Stomach (tissue), 8 donors: ENCODE measurements at regions not wholly inside any gene's neighbourhood (a gene's known extent, or its start where the extent isn't known, plus 50 kb on each side); places are given as distances from the start of the nearest gene placed in this dataset.
"Not testable (repeated sequence)": the region's sequence is repeated elsewhere in the genome, so short reads cannot be mapped to it uniquely, and the experiment has no call there.

Experiments
- DNase-seq, 2 donors: peaks; one replicate each; pipeline versions ENCODE4 v3.0.0 to v3.0.0-alpha.2; 2013 to 2019
- H3K27ac ChIP-seq, 5 donors: fragments of 200-600 bp in 4 of 5; sonication (generic) in 4 of 5; one replicate each; pipeline ENCODE4 v1.5.1; 2013 to 2019; ENCODE audit warnings: mild to moderate bottlenecking in 1 of 5, moderate library complexity in 1 of 5
- H3K27me3 ChIP-seq, 3 donors: fragments of 200-600 bp; sonication (generic); one replicate each; pipeline ENCODE4 v1.5.1; 2017 to 2019; ENCODE audit warnings: mixed run types in 1 of 3
- H3K36me3 ChIP-seq, 4 donors: fragments of 200-600 bp; sonication (generic); 1 replicate in 3 of 4; 2 replicates in 1 of 4; pipeline ENCODE4 v1.5.1; 2016 to 2019
- H3K4me1 ChIP-seq, 4 donors: fragments of 200-600 bp; sonication (generic); one replicate each; pipeline ENCODE4 v1.5.1; 2016 to 2019
- H3K4me3 ChIP-seq, 4 donors: fragments of 200-600 bp; sonication (generic) in 3 of 4; one replicate each; pipeline ENCODE4 v1.5.1; 2016 to 2019; ENCODE audit warnings: mild to moderate bottlenecking in 1 of 4
- H3K9me3 ChIP-seq, 4 donors: fragments of 200-600 bp; sonication (generic); one replicate each; pipeline ENCODE4 v1.5.1; 2016 to 2019
- EP300 ChIP-seq: sonication (generic); formaldehyde crosslinking; IDR thresholded peaks from one replicate; pipeline ENCODE4 v1.6.1; 2017; ENCODE audit warnings: antibody characterized with exemption
- POLR2A ChIP-seq, 4 donors: fragments of 450-650 bp; IDR thresholded peaks; one replicate each; pipeline ENCODE4 v1.6.1; 2016; ENCODE audit warnings: antibody characterized with exemption in 4 of 4, control low read depth in 2 of 4, mild to moderate bottlenecking in 1 of 4, moderate library complexity in 1 of 4
- POLR2AphosphoS5 ChIP-seq, 3 donors: sonication (generic); formaldehyde crosslinking; IDR thresholded peaks; one replicate each; pipeline ENCODE4 v1.6.1; 2016; ENCODE audit warnings: antibody characterized with exemption in 3 of 3
- WGBS, 5 donors: extraction: QIAGEN DNeasy Blood & Tissue Kit in 3 of 5; methylation state at CpG; one replicate each; pipeline versions ENCODE4 v1.1.5 to v1.1.7; 2013 to 2018; 5-methylcytosine and 5-hydroxymethylcytosine counted together
- intact Hi-C: fragments of 100-400 bp; cut with DNase I; formaldehyde crosslinking; loops from one replicate; pipeline ENCODE4 v1.15.1; 2023; ENCODE audit warnings: low total_unique reads
- TF ChIP-seq, protein P1 (sequence below), 7 experiments: fragments of 450-650 bp in 4 of 7; fragments of 200-600 bp in 3 of 7; sonication (generic) in 3 of 7; IDR thresholded peaks; one replicate each; pipeline ENCODE4 v1.5.1; 2016 to 2019; ENCODE audit warnings: antibody characterized with exemption in 7 of 7, control low read depth in 2 of 7, mild to moderate bottlenecking in 1 of 7
- donor health status: healthy with polysubstance abuse.
- donor health status: Bipolar disorder and iron deficiency.
- donor health status: healthy.

DNA sequence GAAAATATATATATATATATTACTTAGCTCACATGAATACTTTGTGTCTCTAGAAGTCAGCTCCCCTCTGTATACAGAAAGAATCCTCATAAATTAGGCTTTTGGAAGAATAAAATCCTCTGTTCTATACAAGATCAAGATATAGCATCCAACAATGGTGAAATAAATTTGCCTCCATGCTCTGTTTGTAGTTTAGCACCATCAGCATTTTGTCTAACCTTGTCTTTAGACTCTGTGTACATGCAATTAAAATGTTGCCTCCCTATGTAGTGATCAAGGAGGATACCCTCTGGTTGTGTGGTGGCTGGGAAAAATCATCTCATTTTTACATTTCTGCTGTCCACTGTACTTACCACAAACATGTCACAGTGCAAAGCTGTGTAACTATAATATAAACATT, 189.7 kb downstream of the C7orf25 start:
- Histone ChIP-seq H3K27me3 (no peaks in the 10 kb centered on the region), H3K9me3 (no peaks in the 10 kb centered on the region), H3K27ac (no peak overlapping the region), H3K4me1 (peaks cover 0 to 12% (median 0%) of the 10 kb centered on the region in 4 donors), H3K4me3 (no peak overlapping the region), H3K36me3 (no peaks in the 10 kb centered on the region)
- TF ChIP-seq, protein P1, sequence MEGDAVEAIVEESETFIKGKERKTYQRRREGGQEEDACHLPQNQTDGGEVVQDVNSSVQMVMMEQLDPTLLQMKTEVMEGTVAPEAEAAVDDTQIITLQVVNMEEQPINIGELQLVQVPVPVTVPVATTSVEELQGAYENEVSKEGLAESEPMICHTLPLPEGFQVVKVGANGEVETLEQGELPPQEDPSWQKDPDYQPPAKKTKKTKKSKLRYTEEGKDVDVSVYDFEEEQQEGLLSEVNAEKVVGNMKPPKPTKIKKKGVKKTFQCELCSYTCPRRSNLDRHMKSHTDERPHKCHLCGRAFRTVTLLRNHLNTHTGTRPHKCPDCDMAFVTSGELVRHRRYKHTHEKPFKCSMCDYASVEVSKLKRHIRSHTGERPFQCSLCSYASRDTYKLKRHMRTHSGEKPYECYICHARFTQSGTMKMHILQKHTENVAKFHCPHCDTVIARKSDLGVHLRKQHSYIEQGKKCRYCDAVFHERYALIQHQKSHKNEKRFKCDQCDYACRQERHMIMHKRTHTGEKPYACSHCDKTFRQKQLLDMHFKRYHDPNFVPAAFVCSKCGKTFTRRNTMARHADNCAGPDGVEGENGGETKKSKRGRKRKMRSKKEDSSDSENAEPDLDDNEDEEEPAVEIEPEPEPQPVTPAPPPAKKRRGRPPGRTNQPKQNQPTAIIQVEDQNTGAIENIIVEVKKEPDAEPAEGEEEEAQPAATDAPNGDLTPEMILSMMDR (IDR thresholded peaks at IDR 0.05) = no peak
- TF ChIP-seq POLR2AphosphoS5 (IDR thresholded peaks at IDR 0.05) (no peak), POLR2A (IDR thresholded peaks at IDR 0.05) (no peak), EP300 (no peak)
- DNase-seq = no peak
- intact Hi-C loops = no loop called here

DNA sequence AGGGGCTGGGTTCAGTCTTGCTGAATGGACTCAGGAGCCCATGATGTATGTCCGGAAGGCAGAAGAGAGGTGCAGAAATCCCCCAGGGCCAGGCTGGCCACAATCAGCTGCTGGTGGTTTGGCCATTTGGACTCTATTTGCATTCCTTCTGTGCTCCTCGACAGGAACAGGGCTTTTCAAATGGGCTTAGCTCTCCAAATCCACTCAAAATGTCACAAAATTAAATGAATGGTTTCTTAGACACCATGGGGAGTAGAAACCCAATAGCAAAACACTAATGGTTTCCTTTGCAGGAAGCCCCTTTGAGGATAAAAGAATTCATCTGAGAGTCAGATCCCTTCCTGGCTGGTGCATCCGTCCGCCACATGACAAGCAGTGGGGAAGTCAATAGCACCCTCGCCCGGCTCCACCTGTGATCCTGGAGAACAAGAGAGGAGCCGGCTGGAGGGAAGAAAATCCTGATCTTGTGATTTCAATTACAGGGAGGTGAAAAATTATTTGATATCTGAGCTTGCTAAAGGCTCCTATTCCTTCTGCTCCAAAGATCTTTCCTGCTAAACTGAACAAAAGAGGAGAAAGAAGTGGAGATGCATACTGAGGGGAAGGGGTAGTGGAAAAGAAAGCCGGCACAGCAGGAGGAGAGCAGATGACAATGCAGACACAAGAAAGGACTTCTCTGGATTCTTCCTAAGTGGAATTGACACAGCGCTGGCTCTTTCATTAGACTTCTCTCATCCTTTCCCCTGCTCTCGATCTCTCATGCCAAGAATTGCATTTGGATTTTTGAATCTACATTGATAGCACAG, 190.7 kb downstream of the C7orf25 start:
- H3K36me3 ChIP-seq = no peaks in the 10 kb centered on the region
- WGBS, 5 donors = 73 to 80% (median 77%) methylated on average over 10 of the region's 10 CpGs
- no peak overlapping the region for H3K4me3 ChIP-seq
- H3K4me1 ChIP-seq = peaks cover 0 to 12% (median 0%) of the 10 kb centered on the region in 4 donors
- intact Hi-C loops = no loop called here
- TF ChIP-seq POLR2AphosphoS5 (IDR thresholded peaks at IDR 0.05) = no peak
- TF ChIP-seq, protein P1 (IDR thresholded peaks at IDR 0.05) = no peak
- no peak for TF ChIP-seq POLR2A (IDR thresholded peaks at IDR 0.05)
- no peak for TF ChIP-seq EP300
- no peaks in the 10 kb centered on the region for H3K27me3 ChIP-seq
- DNase-seq = no peak
- no peaks in the 10 kb centered on the region for H3K9me3 ChIP-seq
- H3K27ac ChIP-seq = no peak overlapping the region

DNA sequence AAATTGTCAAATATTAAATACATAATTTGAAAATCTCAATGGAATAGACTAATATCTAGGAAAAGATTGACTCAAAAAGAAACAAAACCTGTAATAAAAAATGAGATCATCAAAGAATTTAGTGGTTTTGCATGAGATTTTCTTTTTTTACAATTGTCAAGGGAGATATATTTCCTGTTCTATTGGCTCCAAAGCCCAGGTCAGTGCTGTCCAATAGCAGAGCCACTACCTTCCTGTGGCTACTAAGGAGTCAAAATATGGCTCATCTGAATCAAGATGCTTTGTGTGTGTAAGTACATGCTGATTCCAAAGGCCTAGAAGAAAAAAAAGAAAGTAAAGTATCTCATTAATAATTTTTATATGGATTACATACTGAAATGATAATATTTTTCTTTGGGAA, 191.9 kb downstream of the C7orf25 start:
- no peak overlapping the region for H3K27ac ChIP-seq
- no peaks in the 10 kb centered on the region for H3K27me3 ChIP-seq
- intact Hi-C loops = no loop called here
- H3K4me3 ChIP-seq = no peak overlapping the region
- H3K36me3 ChIP-seq = no peaks in the 10 kb centered on the region
- no peaks in the 10 kb centered on the region for H3K9me3 ChIP-seq
- H3K4me1 ChIP-seq = peaks cover 0 to 12% (median 0%) of the 10 kb centered on the region in 4 donors
- DNase-seq = no peak
- TF ChIP-seq POLR2AphosphoS5 (IDR thresholded peaks at IDR 0.05) (no peak), EP300 (no peak), POLR2A (IDR thresholded peaks at IDR 0.05) (no peak)
- TF ChIP-seq, protein P1 (IDR thresholded peaks at IDR 0.05) = no peak

DNA sequence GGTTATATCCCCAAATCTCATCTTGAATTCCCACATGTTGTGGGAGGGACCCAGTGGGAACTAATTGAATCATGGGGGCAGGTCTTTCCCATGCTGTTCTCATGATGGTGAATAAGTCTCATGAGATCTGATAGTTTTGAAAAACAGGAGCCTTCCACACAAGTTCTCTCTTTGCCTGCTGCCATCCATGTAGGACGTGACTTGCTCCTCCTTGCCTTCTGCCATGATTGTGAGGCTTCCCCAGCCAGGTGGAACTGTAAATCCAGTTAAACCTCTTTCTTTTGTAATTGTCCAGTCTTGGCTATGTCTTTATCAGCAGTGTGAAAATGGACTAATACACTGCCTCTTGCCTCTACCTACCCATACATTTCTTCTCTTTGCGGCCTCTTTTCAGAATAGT, 193.4 kb downstream of the C7orf25 start:
- H3K9me3 ChIP-seq, H3K27ac ChIP-seq, DNase-seq, H3K27me3 ChIP-seq, H3K36me3 ChIP-seq, intact Hi-C loops, H3K4me3 ChIP-seq: not testable (repeated sequence)
- WGBS, 5 donors = 91 to 97% (median 94%) methylated on average over 2 of the region's 2 CpGs
- peaks cover 0 to 12% (median 0%) of the 10 kb centered on the region in 4 donors for H3K4me1 ChIP-seq

DNA sequence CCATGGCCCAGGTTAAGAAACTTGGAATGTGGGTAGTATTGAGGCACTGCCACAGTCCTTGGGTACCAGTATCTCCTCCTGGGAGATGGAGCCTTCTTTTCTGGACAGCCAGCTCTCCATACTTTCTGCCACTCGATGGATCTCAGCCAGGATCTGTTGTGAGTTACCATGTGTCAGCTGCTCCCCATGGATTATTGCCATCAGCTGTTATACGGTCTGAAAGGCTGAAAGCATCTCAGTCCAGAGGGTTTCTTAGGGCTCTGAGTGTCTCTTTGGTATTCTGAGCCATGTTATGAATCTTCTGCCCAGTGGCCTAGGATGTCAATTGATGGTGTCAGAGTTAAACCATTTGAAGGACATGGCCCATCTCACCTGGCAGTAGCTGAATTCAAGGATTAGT, 197.5 kb downstream of the C7orf25 start:
- Histone ChIP-seq H3K36me3 (no peaks in the 10 kb centered on the region), H3K27ac (no peak overlapping the region), H3K9me3 (peaks cover 0 to 10% (median 5%) of the 10 kb centered on the region in 4 donors), H3K4me1 (no peaks in the 10 kb centered on the region), H3K27me3 (no peaks in the 10 kb centered on the region), H3K4me3 (no peak overlapping the region)
- DNase-seq = no peak
- intact Hi-C loops = no loop called here
- WGBS, 5 donors = 66 to 82% (median 80%) methylated on average over 2 of the region's 2 CpGs
- TF ChIP-seq EP300 (no peak), POLR2A (IDR thresholded peaks at IDR 0.05) (no peak), POLR2AphosphoS5 (IDR thresholded peaks at IDR 0.05) (no peak)
- TF ChIP-seq, protein P1 (IDR thresholded peaks at IDR 0.05) = no peak
